Transverse colon (tissue), 4 donors: ENCODE measurements at regions not wholly inside any gene's neighbourhood (a gene's known extent, or its start where the extent isn't known, plus 50 kb on each side); places are given as distances from the start of the nearest gene placed in this dataset.

Source experiments
- DNase-seq: peaks from one replicate; pipeline ENCODE4 v3.0.0-alpha.2; 2019
- H3K27ac ChIP-seq, 4 donors: fragments of 200-600 bp; sonication (generic); 2 replicates each; pipeline ENCODE4 v1.5.1; 2016 to 2018; ENCODE audit warnings: inconsistent platforms in 4 of 4
- H3K27me3 ChIP-seq: fragments of 200-600 bp; sonication (generic); 2 replicates; pipeline ENCODE4 v1.5.1; 2017; ENCODE audit warnings: inconsistent platforms
- H3K36me3 ChIP-seq, 4 donors: fragments of 200-600 bp; sonication (generic); 2 replicates each; pipeline ENCODE4 v1.5.1; 2017 to 2019; ENCODE audit warnings: inconsistent platforms in 4 of 4
- H3K4me1 ChIP-seq, 4 donors: fragments of 200-600 bp; sonication (generic); 2 replicates each; pipeline ENCODE4 v1.5.1; 2017 to 2020; ENCODE audit warnings: inconsistent platforms in 4 of 4
- H3K4me3 ChIP-seq, 4 donors: fragments of 200-600 bp; sonication (generic); 1 replicate in 1 of 4; 2 replicates in 3 of 4; pipeline versions ENCODE4 v1.5.1 to v1.6.1; 2017 to 2019; ENCODE audit warnings: inconsistent platforms in 4 of 4
- H3K9me3 ChIP-seq, 2 donors: fragments of 200-600 bp; sonication (generic); 2 replicates each; pipeline ENCODE4 v1.5.1; 2017 to 2019; ENCODE audit warnings: inconsistent platforms in 2 of 2
- CTCF ChIP-seq, 5 experiments: fragments of 200-600 bp in 3 of 5; fragments of 450-650 bp in 2 of 5; sonication (generic) in 3 of 5; IDR thresholded peaks; 1 replicate in 2 of 5; 2 replicates in 3 of 5; pipeline ENCODE4 v1.5.1; 2016 to 2017; ENCODE audit warnings: antibody characterized with exemption in 5 of 5, inconsistent platforms in 3 of 5, mild to moderate bottlenecking in 2 of 5, moderate library complexity in 1 of 5
- EP300 ChIP-seq: sonication (generic); formaldehyde crosslinking; IDR thresholded peaks from one replicate; pipeline ENCODE4 v1.6.1; 2017; ENCODE audit warnings: antibody characterized with exemption, low read depth
- POLR2A ChIP-seq: fragments of 450-650 bp; IDR thresholded peaks from one replicate; pipeline ENCODE4 v1.6.1; 2016; ENCODE audit warnings: antibody characterized with exemption, mild to moderate bottlenecking, moderate library complexity
- POLR2AphosphoS5 ChIP-seq, 3 donors: sonication (generic); formaldehyde crosslinking; IDR thresholded peaks; one replicate each; pipeline ENCODE4 v1.6.1; 2016; ENCODE audit warnings: antibody characterized with exemption in 3 of 3
- WGBS, 2 donors: methylation state at CpG; one replicate each; pipeline ENCODE4 v1.1.5; 2018; ENCODE audit warnings: low coverage in 1 of 2; 5-methylcytosine and 5-hydroxymethylcytosine counted together
- in situ Hi-C, 4 donors: fragments of 200-750 bp; cut with MboI; loops; one replicate each; pipeline versions ENCODE4 v1.15.0 to v1.15.1; 2017; ENCODE audit warnings: low sequenced_read_pairs in 3 of 4, low pct_ligation_motif_present in 1 of 4, low pct_unique_long_range_greater_than_20kb in 1 of 4
- intact Hi-C: fragments of 100-400 bp; cut with DNase I; formaldehyde crosslinking; loops from one replicate; pipeline ENCODE4 v1.15.1; 2023; ENCODE audit warnings: low total_unique reads

- in situ Hi-C loops (loop anchor here in 2 of 4 donors (25.0 kb wide), 2 partner anchors 222 to 422 kb away; no protein-coding TSS in a partner anchor), intact Hi-C loops (no loop called here)
- 66% methylated on average over 10 of the region's 10 CpGs; no CpG with 5 or more reads in 1 of the 2 donors for WGBS, 2 donors
- DNase-seq: no peak
- Histone ChIP-seq H3K27me3 (no peaks in the 10 kb centered on the region), H3K27ac (no peak overlapping the region), H3K4me1 (peaks cover 0 to 9% (median 0%) of the 10 kb centered on the region in 4 donors), H3K36me3 (no peaks in the 10 kb centered on the region), H3K9me3 (no peaks in the 10 kb centered on the region), H3K4me3 (no peak overlapping the region)
- no peak for TF ChIP-seq POLR2AphosphoS5 (IDR thresholded peaks at IDR 0.05)
Measured at GRCh38 chr22:23384431-23384830, 195.7 kb downstream of the IGLL1 start.

- intact Hi-C loops: no loop called here
- no peaks in the 10 kb centered on the region for H3K9me3 ChIP-seq
- no peaks in the 10 kb centered on the region for H3K36me3 ChIP-seq
- DNase-seq: no peak
- H3K4me1 ChIP-seq: peaks cover 0 to 9% (median 0%) of the 10 kb centered on the region in 4 donors
- H3K4me3 ChIP-seq: no peak overlapping the region
- TF ChIP-seq CTCF (IDR thresholded peaks at IDR 0.05) (no peak), POLR2AphosphoS5 (IDR thresholded peaks at IDR 0.05) (no peak), EP300 (no peak), POLR2A (no peak)
- H3K27ac ChIP-seq: no peak overlapping the region
- in situ Hi-C loops: loop anchor here in 2 of 4 donors (25.0 kb wide), 2 partner anchors 221 to 421 kb away; no protein-coding TSS in a partner anchor
- H3K27me3 ChIP-seq: no peaks in the 10 kb centered on the region
- WGBS, 2 donors: 40% methylated on average over 22 of the region's 23 CpGs; no CpG with 5 or more reads in 1 of the 2 donors
Measured at GRCh38 chr22:23383491-23384361, 196.4 kb downstream of the IGLL1 start.

GRCh38 chr22:23382428-23383218 is 197.5 kb downstream of the IGLL1 start:
- intact Hi-C loops: no loop called here
- no peak overlapping the region for H3K4me3 ChIP-seq
- H3K9me3 ChIP-seq: no peaks in the 10 kb centered on the region
- H3K36me3 ChIP-seq: no peaks in the 10 kb centered on the region
- in situ Hi-C loops: loop anchor here in 2 of 4 donors (25.0 kb wide), 2 partner anchors 220 to 420 kb away; no protein-coding TSS in a partner anchor
- DNase-seq: no peak
- H3K4me1 ChIP-seq: peaks cover 0 to 9% (median 0%) of the 10 kb centered on the region in 4 donors
- no peaks in the 10 kb centered on the region for H3K27me3 ChIP-seq
- TF ChIP-seq EP300 (no peak), POLR2A (no peak), POLR2AphosphoS5 (IDR thresholded peaks at IDR 0.05) (no peak), CTCF (IDR thresholded peaks at IDR 0.05) (no peak)
- H3K27ac ChIP-seq: no peak overlapping the region
- WGBS, 2 donors: 74 to 86% methylated on average over 2 to 16 of the region's 16 CpGs

- WGBS, 2 donors: 91% methylated on average over 16 of the region's 16 CpGs; no CpG with 5 or more reads in 1 of the 2 donors
- Histone ChIP-seq H3K4me1 (peaks cover 0 to 9% (median 0%) of the 10 kb centered on the region in 4 donors), H3K27ac (no peak overlapping the region), H3K4me3 (no peak overlapping the region), H3K27me3 (no peaks in the 10 kb centered on the region), H3K9me3 (no peaks in the 10 kb centered on the region), H3K36me3 (no peaks in the 10 kb centered on the region)
- TF ChIP-seq POLR2A (no peak), EP300 (no peak), POLR2AphosphoS5 (IDR thresholded peaks at IDR 0.05) (no peak), CTCF (IDR thresholded peaks at IDR 0.05) (no peak)
- no peak for DNase-seq
- intact Hi-C loops (no loop called here), in situ Hi-C loops (loop anchor here in 2 of 4 donors (25.0 kb wide), 2 partner anchors 220 to 420 kb away; no protein-coding TSS in a partner anchor)
Measured at GRCh38 chr22:23381661-23382427, 198.2 kb downstream of the IGLL1 start.
